Suppressor macrophage treated with lipopolysaccharide for 1 hour (primary cell): ENCODE measurements at regions not wholly inside any gene's neighbourhood (a gene's known extent, or its start where the extent isn't known, plus 50 kb on each side); places are given as distances from the start of the nearest gene placed in this dataset.
"Not testable (repeated sequence)": the region's sequence is repeated elsewhere in the genome, so short reads cannot be mapped to it uniquely, and the experiment has no call there.

Source experiments
- DNase-seq, 3 donors: peaks; one replicate each; pipeline ENCODE4 v3.0.0-alpha.2; 2020 to 2022

DNA sequence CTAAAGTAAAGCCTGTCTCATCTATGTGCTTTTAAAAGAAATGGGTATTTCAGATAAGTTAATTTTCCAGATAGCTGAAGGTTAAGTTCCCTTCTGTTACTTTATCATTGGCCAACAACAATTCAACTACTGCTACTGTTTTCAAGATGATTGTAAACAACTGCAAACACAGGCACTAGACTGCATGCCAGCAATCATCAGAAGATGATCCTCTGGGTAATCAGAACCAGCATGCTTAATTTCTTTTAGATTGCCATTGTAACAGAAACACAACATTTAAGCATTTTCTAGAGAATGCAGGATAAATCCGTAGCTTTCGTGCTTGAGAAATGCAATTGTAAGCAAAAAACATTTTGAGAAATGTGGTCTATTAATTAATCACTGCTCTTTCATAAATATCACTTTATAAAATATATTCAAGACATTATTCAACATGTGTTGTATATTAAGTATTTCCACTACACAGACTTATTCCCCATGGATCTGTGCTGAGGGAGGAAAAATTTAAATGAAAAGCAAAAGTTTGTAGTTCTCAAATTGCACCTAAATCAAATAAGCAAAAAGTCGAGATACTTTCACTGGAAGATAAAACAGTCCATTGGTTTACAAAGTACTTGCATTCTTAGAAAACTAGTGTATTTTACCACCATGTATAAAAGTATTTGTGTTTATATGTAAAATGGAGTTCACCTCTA lies 133.7 kb downstream of the ATL2 start:
- no peak for DNase-seq

DNA sequence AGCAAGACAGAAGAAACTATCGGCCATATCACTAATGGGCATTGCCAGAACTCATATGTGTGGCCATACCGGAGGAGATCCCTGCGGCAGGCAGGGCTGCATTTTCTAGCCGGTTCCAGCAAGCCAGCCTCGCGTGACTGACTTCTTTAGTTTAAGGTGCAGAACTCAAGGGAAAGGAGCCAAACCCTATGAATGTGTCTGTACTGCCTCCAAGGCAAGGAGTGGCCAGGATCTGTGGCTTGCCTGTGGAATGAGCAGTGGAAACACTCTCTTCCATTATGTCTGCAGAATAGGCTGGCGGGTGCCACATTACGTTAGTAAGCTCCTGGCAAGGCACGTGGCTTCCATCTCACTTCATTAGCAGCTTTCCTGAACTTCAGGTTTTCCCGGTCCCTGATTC lies 137.6 kb downstream of the ATL2 start:
- no peak for DNase-seq

- DNase-seq = not testable (repeated sequence)
These were observed 138.4 kb downstream of the ATL2 start for GRCh38 chr2:38238705-38239104.

DNA sequence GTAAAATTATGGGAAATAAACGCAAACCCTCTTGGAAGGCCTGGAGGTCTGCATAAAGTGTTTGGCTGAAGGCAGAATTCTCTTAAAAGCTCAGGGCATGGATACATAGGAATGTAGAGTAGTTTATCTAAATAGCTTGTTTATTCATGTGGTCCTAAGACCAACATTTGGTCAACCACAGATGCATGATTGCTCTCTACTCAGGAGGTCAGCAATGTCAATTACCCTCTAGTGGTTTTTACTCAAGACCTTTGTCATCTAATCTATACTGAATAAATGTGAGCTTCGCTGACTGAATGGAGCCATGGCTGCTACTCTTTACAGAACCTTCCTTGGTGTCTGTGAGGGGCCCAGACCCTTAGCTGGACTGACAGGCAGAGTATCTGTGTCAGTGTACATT lies 139.8 kb downstream of the ATL2 start:
- no peak for DNase-seq

DNA sequence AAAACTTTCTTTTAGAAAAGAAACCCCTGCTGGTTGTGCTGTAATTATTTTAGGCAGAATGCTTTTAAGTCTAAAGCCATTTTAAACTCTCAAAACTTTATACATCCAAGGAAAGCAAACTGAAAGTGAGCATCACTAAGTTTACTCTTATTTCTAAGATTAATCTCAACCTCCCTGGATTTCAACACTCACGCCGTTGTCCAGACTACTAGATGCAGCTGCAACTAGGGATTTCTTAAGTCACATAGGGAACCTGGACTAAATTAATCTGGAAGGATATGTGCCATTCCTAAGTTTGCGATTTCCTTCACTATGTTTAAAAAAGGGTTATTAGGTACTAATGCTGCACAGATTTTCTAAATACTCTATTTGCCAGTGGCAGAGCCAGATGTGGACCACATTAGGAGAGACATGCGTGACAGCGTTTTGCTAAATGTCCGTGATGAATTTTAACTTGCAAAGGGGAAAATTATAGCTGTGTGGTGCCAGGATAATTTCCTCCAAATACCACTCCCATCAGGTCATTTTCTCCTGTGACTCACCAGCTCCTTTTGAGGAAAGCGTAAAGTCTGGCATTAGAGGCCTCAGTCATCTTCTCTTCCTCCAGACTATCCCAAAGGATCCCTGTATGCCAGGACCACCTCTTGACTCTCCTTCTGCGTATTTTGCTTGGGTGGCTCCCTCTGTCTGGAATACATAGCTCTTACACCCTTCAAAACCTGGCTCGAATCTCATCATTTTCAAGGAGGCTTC lies 143.7 kb downstream of the ATL2 start:
- DNase-seq = no peak

DNA sequence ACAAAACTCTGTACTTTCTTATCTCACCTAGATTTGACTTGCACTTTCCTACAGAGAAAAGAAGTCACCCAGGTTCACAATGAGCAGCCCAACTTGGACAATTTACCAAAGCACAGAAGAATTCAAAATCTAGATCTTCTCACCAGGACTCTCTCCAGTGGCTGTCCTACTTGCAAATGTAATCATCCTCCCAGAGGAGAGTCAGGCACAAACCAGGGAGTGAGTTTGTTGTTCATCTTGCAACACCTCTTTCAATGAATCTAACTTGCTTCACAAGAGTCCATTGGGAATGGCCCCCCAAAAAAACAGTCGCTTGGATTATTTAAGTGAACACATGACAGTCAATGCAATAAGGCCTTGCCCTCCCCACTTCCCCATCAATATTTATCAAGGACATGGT lies 144.6 kb downstream of the ATL2 start:
- no peak for DNase-seq

GRCh38 chr2:38230756-38231155 lies 146.3 kb downstream of the ATL2 start:
- DNase-seq = no peak

GRCh38 chr2:38228753-38229152 lies 148.3 kb downstream of the ATL2 start:
- no peak for DNase-seq

DNA sequence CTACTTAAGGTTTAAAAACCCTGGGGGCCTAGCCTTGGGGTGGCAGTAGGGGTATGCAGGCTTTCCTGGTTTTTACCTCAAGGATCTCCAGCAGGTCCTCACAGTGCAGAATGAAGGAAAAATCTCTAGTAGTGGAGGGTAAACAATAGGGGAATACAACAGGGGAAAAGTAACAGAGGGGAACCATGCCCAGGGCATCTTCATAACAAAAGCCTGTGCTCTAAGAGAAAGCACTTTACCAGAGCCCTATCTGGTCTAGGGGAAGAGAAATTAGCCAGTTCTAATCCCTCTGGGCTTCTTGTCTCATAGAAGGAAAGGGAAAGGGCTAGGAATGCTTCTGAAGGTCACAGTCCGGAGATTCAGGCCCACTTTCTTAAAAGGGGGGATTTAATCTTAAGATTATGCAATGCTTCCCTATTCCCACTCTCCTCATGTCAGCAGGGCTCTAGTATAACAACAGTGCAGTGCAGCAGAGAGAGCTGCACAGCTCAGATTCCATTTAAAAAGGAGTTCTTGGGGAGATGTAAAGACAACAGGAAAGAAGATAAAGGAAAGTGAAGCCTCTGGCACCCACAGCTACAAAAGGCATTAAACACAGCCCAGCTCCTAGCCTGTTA lies 149.0 kb upstream of the CYP1B1 start:
- no peak for DNase-seq

- DNase-seq = no peak
These were observed 148.2 kb upstream of the CYP1B1 start for GRCh38 chr2:38224181-38224580.

GRCh38 chr2:38223256-38223655 lies 147.3 kb upstream of the CYP1B1 start:
- no peak for DNase-seq

DNA sequence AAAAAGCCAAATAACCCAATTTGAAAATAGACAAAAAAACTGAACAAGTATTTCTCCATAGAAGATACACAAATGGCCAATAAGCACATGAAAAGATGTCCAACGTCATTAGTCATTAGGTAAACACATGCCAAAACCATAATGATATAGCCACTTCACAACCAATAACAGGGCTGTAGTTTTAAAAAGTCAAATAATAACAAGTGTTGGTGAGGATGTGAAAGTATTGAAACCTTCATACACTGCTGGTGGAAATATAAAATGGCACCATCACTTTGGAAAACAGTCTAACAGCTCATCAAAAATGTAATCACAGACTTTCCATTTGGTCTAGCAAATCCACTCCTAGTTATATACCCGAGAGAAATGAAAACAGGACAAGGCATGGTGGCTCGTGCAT lies 144.2 kb upstream of the CYP1B1 start:
- no peak for DNase-seq

DNA sequence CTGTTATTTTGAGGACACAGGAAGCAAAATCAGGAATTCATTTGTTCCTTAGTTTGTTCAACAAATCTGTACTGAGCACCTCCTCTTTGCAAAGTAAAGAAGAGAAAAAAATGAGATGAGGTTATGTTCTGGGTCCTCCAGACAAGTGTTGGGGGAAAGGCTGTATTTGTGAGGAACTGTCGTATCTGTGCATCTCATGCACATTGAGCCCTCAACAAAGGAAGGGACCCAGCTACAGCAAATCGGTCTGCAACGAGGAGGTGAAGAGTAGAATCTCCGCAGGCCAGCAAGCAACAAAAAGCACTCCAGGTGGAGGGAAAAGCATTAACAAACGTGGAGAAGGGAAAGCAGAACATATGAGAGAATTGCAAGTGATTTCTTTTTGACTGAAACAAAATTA lies 143.0 kb upstream of the CYP1B1 start:
- no peak for DNase-seq

GRCh38 chr2:38218591-38218991 lies 142.6 kb upstream of the CYP1B1 start:
- no peak for DNase-seq

GRCh38 chr2:38217401-38218188 lies 141.6 kb upstream of the CYP1B1 start:
- no peak for DNase-seq

GRCh38 chr2:38216886-38217285 lies 140.9 kb upstream of the CYP1B1 start:
- no peak for DNase-seq

- DNase-seq = no peak
These were observed 140.0 kb upstream of the CYP1B1 start for GRCh38 chr2:38215993-38216392.

DNA sequence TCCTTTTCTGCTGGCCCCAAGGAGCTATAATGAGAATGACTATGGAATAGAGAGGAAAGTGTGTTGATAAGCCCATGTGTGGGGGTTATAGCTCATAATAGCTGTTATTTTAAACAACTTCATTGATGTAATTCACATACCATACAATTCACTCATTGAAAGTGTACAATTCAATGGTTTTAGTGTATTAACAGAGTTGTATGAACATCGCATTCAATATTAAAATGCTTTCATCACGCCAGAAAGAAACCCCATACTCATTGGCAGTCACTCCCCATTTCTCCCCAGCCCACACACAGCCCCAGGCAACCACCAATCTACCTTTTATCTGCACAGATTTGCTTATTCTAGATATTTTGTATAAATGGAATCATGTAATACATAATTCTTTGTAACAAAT lies 139.6 kb upstream of the CYP1B1 start:
- DNase-seq = no peak

DNA sequence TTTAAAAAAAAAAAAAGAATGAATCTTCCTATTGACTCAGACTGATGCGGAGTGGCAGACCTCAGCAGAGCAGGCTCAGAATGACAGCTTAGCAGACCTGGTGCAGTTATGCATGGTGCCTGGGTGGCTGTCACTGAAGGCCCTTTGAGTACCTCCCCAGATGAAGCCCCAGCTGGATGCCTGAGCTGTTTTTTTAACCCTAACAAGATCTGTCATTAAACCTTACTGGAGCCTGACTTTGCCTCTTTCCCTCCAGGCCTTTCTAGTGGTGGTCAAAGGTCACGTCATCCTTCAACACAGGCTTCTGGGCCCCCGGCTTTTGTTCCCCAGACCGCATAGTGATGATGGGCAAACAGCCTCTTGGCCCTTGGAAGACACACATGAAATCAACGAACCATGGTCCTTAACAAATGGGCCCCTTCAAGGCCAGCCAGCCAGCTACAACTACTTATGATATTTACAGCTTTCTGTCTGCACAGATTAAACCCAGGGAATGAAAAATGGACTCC lies 138.3 kb upstream of the CYP1B1 start:
- DNase-seq = peak; percentile 8 to 44 (median 34)

- DNase-seq = peak in 2 of 3 donors; percentile 27 to 30
These were observed 137.7 kb upstream of the CYP1B1 start for GRCh38 chr2:38213619-38214167.

DNA sequence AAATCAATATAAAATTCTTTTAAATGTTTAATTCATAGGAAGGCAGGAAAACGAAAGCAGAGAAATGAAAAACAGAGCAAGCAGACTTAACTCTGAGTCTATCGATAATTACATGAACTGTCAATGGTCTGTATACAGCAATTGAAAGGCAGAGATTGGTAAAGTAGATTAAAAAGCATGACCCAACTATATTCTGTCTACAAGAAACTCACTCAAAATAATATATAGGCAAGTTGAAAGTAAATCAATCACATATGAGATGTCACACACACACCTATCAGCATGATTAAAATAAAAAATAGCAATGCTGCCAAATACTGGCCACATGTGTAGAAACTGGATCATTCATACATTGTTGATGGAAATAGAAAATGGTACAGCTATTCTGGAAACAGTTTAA lies 136.4 kb upstream of the CYP1B1 start:
- DNase-seq = no peak

GRCh38 chr2:38207168-38207567 lies 131.2 kb upstream of the CYP1B1 start:
- DNase-seq = no peak

DNA sequence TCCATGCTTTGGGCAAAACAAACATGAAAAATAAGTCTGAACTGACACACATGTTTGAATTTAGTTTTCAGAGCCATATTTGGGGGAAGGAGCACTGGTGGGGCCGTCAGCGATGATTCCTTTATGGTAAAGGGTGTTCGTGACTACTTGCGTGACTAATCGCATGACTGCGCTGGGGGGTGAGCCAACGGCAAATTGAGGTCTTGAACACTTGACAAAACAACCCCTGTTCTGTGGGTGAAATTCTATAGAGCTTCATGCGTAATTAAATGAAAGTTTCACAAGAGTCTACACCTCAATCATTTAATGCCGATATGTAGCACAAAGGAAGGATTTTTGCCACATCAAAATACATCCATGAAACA lies 127.5 kb upstream of the CYP1B1 start:
- DNase-seq = no peak
